T-helper 1 cell treated with Interleukin-12 subunit alpha and Interleukin-12 subunit beta and Interleukin-4 antibody, amounts not matched to agents 30 ng/mL and 1 ng/mL, for 36 hours (primary cell): ENCODE measurements at regions not wholly inside any gene's neighbourhood (a gene's known extent, or its start where the extent isn't known, plus 50 kb on each side); places are given as distances from the start of the nearest gene placed in this dataset.

Experiments
- intact Hi-C: fragments of 100-400 bp; cut with micrococcal nuclease; formaldehyde crosslinking; loops from one replicate; pipeline ENCODE4 v1.15.1; 2024

- intact Hi-C loops, result no loop called here
These were observed 296.4 kb downstream of the ACTL7B start for GRCh38 chr9:108559432-108559831.

- intact Hi-C loops, result no loop called here
These were observed 301.0 kb downstream of the ACTL7B start for GRCh38 chr9:108554831-108555230.

GRCh38 chr9:108553111-108553635 is 302.6 kb downstream of the ACTL7B start:
- intact Hi-C loops, result no loop called here

- intact Hi-C loops, result no loop called here
These were observed 303.2 kb downstream of the ACTL7B start for GRCh38 chr9:108552459-108553040.

GRCh38 chr9:108551030-108551841 is 304.6 kb downstream of the ACTL7B start:
- intact Hi-C loops, result no loop called here

- intact Hi-C loops, result no loop called here
These were observed 305.7 kb downstream of the ACTL7B start for GRCh38 chr9:108550106-108550505.

GRCh38 chr9:108549184-108549583 is 306.6 kb downstream of the ACTL7B start:
- intact Hi-C loops, result no loop called here

GRCh38 chr9:108547411-108548135 is 308.2 kb downstream of the ACTL7B start:
- intact Hi-C loops, result no loop called here

- intact Hi-C loops, result no loop called here
These were observed 309.6 kb downstream of the ACTL7B start for GRCh38 chr9:108546215-108546614.

GRCh38 chr9:108545436-108545835 is 310.4 kb downstream of the ACTL7B start:
- intact Hi-C loops, result no loop called here

- intact Hi-C loops, result no loop called here
These were observed 310.9 kb downstream of the ACTL7B start for GRCh38 chr9:108544866-108545265.

GRCh38 chr9:108543251-108543778 is 312.5 kb downstream of the ACTL7B start:
- intact Hi-C loops, result no loop called here

- intact Hi-C loops, result no loop called here
These were observed 318.0 kb downstream of the ACTL7B start for GRCh38 chr9:108537756-108538155.

- intact Hi-C loops, result no loop called here
These were observed 318.8 kb downstream of the ACTL7B start for GRCh38 chr9:108536836-108537601.

GRCh38 chr9:108535526-108535925 is 320.3 kb downstream of the ACTL7B start:
- intact Hi-C loops, result no loop called here

- intact Hi-C loops, result no loop called here
These were observed 321.0 kb downstream of the ACTL7B start for GRCh38 chr9:108534741-108535140.

- intact Hi-C loops, result no loop called here
These were observed 325.6 kb downstream of the ACTL7B start for GRCh38 chr9:108530141-108530540.

GRCh38 chr9:108528231-108528630 is 327.6 kb downstream of the ACTL7B start:
- intact Hi-C loops, result no loop called here

- intact Hi-C loops, result no loop called here
These were observed 329.3 kb downstream of the ACTL7B start for GRCh38 chr9:108526518-108526917.

- intact Hi-C loops, result no loop called here
These were observed 330.6 kb downstream of the ACTL7B start for GRCh38 chr9:108525186-108525585.

- intact Hi-C loops, result no loop called here
These were observed 334.7 kb downstream of the ACTL7B start for GRCh38 chr9:108521063-108521590.
